Lower lobe of right lung (tissue), 2 donors: ENCODE measurements at regions not wholly inside any gene's neighbourhood (a gene's known extent, or its start where the extent isn't known, plus 50 kb on each side); places are given as distances from the start of the nearest gene placed in this dataset.

Experiments used
- ATAC-seq, 2 donors: fragments of 200-7000 bp; cut with Tn5 transposase; one replicate each; pipeline ENCODE4 v1.9.1; 2020 to 2022; ENCODE audit warnings: mild to moderate bottlenecking in 2 of 2, moderate library complexity in 2 of 2
- DNase-seq: peaks from one replicate; pipeline ENCODE4 v3.0.0-alpha.2; 2020
- H3K27ac ChIP-seq: fragments of 200-600 bp; one replicate; pipeline ENCODE4 v1.8.0; 2022
- H3K27me3 ChIP-seq: fragments of 200-600 bp; one replicate; pipeline ENCODE4 v1.8.0; 2022; ENCODE audit warnings: low read depth
- H3K36me3 ChIP-seq: fragments of 200-600 bp; one replicate; pipeline ENCODE4 v1.8.0; 2022; ENCODE audit warnings: mild to moderate bottlenecking
- H3K4me1 ChIP-seq: fragments of 200-600 bp; one replicate; pipeline ENCODE4 v1.8.0; 2022
- H3K4me3 ChIP-seq: fragments of 200-600 bp; one replicate; pipeline ENCODE4 v1.8.0; 2022; ENCODE audit warnings: mild to moderate bottlenecking
- H3K9me3 ChIP-seq: fragments of 200-600 bp; one replicate; pipeline ENCODE4 v1.8.0; 2022
- intact Hi-C: fragments of 100-400 bp; cut with DNase I; formaldehyde crosslinking; loops from one replicate; pipeline ENCODE4 v1.11.0; 2022
- TF ChIP-seq, protein P1 (sequence below): fragments of 200-600 bp; IDR thresholded peaks from one replicate; pipeline ENCODE4 v1.8.0; 2022; ENCODE audit warnings: antibody characterized with exemption, mild to moderate bottlenecking
- donor health status: DM: no; HTN: yes; CAD: no; lungs with severe emphysema.

DNA sequence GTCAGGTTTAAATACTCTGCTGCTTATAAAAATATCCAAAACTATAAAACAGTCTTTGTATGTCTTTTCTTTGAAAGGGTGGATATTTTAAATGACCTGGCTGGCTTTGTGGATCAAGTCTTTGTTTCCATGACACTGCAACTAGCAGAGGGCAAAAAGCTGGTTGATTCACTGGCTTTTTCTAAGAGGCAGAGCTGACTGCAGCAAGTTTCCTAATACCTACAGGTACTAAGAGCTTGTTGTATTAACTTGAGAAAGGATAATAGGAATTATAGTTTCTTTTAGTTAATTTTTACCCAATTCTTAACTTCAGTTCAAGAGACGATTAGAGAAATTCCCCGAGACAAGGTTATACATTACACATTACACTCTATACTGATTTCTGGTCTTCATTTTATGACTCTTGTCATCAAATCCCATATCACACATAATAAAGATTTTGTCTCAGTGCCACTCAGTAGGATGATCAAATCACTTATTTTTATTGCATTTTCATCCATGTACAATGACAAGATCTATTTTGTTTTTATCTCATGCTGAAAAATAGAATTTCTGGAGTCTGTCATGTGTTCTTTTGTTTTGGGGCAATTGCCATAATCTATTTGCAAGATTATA is 120.1 kb upstream of the RIMS1 start:
- Histone ChIP-seq H3K4me3 (no peak overlapping the region), H3K4me1 (no peaks in the 10 kb centered on the region), H3K9me3 (no peaks in the 10 kb centered on the region), H3K36me3 (no peaks in the 10 kb centered on the region), H3K27me3 (no peaks in the 10 kb centered on the region), H3K27ac (no peak overlapping the region)
- DNase-seq (no peak), ATAC-seq (no peak)
- TF ChIP-seq, protein P1, sequence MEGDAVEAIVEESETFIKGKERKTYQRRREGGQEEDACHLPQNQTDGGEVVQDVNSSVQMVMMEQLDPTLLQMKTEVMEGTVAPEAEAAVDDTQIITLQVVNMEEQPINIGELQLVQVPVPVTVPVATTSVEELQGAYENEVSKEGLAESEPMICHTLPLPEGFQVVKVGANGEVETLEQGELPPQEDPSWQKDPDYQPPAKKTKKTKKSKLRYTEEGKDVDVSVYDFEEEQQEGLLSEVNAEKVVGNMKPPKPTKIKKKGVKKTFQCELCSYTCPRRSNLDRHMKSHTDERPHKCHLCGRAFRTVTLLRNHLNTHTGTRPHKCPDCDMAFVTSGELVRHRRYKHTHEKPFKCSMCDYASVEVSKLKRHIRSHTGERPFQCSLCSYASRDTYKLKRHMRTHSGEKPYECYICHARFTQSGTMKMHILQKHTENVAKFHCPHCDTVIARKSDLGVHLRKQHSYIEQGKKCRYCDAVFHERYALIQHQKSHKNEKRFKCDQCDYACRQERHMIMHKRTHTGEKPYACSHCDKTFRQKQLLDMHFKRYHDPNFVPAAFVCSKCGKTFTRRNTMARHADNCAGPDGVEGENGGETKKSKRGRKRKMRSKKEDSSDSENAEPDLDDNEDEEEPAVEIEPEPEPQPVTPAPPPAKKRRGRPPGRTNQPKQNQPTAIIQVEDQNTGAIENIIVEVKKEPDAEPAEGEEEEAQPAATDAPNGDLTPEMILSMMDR: no peak
- intact Hi-C loops: no loop called here

DNA sequence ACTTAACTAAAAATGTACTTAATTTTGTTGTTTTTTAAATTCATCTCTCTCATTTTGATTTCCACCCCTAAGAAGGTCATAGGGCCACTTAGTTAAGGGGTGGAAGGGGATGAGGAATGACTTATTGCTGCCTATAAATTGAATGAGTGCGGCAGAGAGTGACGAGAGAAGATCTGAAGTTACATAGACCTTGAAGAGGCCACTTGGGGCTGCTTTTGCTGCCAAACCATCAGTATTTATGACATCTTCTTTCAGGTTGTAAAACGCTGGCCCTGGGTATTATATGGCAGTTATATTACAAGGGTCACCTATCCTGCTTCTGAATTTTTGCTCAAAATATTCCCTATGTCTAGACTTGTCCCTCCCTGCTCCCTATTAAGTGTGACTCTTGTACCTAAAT is 119.6 kb upstream of the RIMS1 start:
- Histone ChIP-seq H3K9me3 (no peaks in the 10 kb centered on the region), H3K4me1 (no peaks in the 10 kb centered on the region), H3K27ac (no peak overlapping the region), H3K36me3 (no peaks in the 10 kb centered on the region), H3K27me3 (no peaks in the 10 kb centered on the region), H3K4me3 (no peak overlapping the region)
- ATAC-seq (no peak), DNase-seq (no peak)
- TF ChIP-seq, protein P1: no peak
- intact Hi-C loops: no loop called here

DNA sequence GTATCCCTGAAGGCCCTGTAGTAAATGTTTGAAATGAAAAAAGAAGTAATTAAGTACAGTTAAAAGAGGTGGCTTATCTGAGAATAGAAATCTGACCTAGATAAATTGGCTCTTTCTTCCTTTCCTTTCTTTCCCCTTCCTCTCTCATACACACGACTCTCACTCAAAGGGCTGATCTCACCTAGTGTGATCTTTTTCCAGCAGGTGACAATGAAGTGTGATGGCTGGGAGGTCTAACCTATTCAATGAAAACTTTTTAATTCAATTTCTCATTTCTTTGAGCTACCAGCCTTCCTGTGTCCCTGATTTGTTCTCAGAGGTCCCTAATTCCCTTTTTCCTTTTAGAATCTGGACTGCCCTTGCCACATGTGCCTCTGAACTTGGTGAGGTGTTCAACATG is 118.0 kb upstream of the RIMS1 start:
- Histone ChIP-seq H3K4me1 (no peaks in the 10 kb centered on the region), H3K27me3 (no peaks in the 10 kb centered on the region), H3K9me3 (no peaks in the 10 kb centered on the region), H3K4me3 (no peak overlapping the region), H3K36me3 (no peaks in the 10 kb centered on the region), H3K27ac (no peak overlapping the region)
- intact Hi-C loops: no loop called here
- ATAC-seq (no peak), DNase-seq (no peak)
- TF ChIP-seq, protein P1: no peak

DNA sequence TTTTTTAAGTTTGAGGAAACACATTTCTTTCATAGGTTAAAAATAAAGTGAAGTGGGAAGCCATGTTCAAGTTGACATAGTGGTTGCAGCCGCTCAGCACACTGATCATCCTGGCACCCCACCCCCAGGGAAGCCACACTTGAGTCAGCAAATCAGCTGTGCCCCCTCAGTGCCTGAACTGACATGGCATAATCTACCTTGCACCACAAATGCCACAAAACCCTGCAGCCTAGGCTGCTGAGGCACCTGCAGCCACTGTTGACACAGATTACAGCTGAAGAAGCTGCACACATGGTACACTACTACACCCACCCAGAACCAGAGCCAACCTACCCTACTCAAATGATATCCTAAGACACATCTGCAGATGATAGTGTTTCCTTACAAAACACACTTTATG is 77.5 kb upstream of the RIMS1 start:
- no peaks in the 10 kb centered on the region for H3K4me1 ChIP-seq
- TF ChIP-seq, protein P1: no peak
- H3K9me3 ChIP-seq: peaks cover 31% of the 10 kb centered on the region
- intact Hi-C loops: no loop called here
- no peaks in the 10 kb centered on the region for H3K27me3 ChIP-seq
- no peak overlapping the region for H3K27ac ChIP-seq
- no peaks in the 10 kb centered on the region for H3K36me3 ChIP-seq
- DNase-seq: no peak
- ATAC-seq: no peak
- no peak overlapping the region for H3K4me3 ChIP-seq

DNA sequence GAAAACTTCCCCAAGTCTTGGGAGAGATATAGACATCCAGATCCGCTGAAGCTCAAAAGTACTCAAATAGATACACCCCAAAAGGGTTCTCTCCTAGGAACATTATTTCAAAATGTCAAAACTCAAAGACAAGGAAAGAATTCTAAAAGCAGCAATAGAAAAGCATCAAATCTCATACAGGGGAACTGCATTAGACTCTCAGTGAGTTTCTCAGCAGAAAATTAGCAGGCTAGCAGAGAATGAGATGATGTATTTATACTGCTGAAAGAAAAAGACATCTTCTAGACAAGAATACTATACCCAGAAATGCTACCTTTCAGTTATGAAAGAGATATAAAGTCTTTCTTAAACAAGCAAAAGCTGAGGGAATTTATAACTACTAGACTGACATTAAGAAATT is 75.5 kb upstream of the RIMS1 start:
- H3K9me3 ChIP-seq: peaks cover 41% of the 10 kb centered on the region

More for the DNA sequence above, 75.5 kb upstream of the RIMS1 start:
- Histone ChIP-seq H3K4me1 (no peaks in the 10 kb centered on the region), H3K27ac (no peak overlapping the region), H3K27me3 (no peaks in the 10 kb centered on the region), H3K4me3 (no peak overlapping the region), H3K36me3 (no peaks in the 10 kb centered on the region)
- TF ChIP-seq, protein P1: no peak
- ATAC-seq: no peak
- intact Hi-C loops: no loop called here
- DNase-seq: no peak
